ENCODE measurements at regions not wholly inside any gene's neighbourhood (a gene's known extent, or its start where the extent isn't known, plus 50 kb on each side); places are given as distances from the start of the nearest gene placed in this dataset.

DNA sequence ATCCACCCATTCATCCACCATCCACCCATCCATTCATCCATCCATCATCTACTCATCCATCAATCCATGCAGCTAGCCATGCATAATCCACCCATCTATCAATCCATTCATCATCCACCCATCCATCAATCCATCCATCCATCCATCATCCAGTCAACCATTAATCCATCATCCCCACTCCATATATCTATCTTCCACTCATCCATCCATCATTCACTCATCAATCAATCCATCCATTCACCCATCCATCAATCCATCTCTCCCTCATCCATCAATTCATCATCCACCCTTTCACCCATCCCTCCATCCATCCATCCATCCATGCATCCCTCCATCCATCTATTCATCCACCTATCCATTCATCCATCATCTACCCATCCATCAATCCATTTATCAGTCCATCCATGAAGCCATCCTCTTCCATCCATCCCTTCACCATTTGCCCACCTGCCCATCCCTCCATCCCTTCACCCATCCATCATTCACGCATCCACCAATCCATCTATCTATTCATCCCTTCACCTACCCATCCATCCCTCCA, 689.4 kb downstream of the BRD1 start:
- DNase-seq: no peak

- DNase-seq: no peak
These were observed 690.4 kb downstream of the BRD1 start for GRCh38 chr22:49137206-49137840.

GRCh38 chr22:49136816-49137180, 690.9 kb downstream of the BRD1 start:
- no peak for DNase-seq

GRCh38 chr22:49136041-49136815, 691.4 kb downstream of the BRD1 start:
- DNase-seq: no peak

- DNase-seq: no peak
These were observed 693.6 kb downstream of the BRD1 start for GRCh38 chr22:49134076-49134475.

DNA sequence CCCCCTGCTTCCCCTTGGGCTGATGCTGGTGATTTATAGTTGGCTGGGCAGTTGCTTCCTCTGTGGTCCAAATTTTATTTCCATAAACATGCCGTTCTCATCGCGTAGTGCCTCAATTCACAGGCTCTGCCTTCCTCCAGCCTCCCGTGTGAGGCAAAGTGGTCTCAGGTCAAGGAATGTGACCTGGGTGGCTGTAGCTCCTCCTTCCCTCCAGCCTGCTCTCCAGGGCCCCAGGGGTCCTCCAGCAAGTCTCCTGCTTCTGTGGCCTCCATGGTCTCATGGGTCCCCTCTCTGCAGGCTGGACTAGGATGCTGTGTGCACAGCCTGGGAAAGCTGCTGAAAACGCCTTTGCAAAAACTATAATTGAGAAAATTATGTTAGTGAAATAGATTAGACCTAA, 694.1 kb downstream of the BRD1 start:
- no peak for DNase-seq

GRCh38 chr22:49132009-49132408, 695.7 kb downstream of the BRD1 start:
- no peak for DNase-seq

DNA sequence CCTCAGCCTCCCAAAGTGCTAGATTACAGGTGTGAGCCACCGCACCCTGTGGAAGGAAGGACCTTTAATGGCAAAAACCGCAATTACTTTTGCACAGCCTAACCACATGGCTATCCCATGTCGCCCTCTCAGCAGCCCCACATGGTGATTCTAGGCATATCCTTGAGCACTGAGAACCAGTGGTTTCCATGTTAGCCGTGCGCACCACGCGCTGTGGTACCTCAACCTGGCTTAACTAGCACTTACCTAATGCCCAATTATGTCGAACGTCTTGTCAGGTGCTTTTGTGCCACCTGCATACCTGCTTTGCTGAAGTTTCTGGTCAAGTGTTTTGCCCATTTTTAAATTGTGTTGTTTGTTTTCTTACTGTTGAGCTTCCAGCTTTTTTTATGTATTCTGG, 697.9 kb downstream of the BRD1 start:
- no peak for DNase-seq

- DNase-seq: no peak
These were observed 698.8 kb downstream of the BRD1 start for GRCh38 chr22:49128874-49129273.

- no peak for DNase-seq
These were observed 703.1 kb downstream of the BRD1 start for GRCh38 chr22:49124608-49125007.

- no peak for DNase-seq
These were observed 704.0 kb downstream of the BRD1 start for GRCh38 chr22:49123621-49124192.

GRCh38 chr22:49119551-49119952, 708.1 kb downstream of the BRD1 start:
- no peak for DNase-seq

DNA sequence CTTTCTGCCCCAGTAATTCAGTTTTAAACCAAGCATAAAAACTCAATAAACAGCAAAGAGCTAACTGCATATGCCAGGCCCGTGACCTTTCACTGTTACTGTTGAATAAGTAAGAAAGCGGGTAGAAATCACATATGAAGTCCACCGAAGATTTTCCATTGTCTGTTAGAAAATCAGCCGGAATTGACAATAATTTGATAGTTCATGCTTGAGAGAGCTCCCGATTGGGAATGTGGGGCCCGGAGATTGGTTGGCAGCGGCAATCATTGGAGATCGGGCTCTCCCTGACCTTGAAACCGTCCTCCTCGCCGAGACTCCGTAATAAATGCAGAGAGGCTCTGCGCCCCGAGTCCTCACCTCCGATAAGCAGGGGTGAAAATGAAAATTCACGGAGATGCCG, 709.6 kb downstream of the BRD1 start:
- no peak for DNase-seq

DNA sequence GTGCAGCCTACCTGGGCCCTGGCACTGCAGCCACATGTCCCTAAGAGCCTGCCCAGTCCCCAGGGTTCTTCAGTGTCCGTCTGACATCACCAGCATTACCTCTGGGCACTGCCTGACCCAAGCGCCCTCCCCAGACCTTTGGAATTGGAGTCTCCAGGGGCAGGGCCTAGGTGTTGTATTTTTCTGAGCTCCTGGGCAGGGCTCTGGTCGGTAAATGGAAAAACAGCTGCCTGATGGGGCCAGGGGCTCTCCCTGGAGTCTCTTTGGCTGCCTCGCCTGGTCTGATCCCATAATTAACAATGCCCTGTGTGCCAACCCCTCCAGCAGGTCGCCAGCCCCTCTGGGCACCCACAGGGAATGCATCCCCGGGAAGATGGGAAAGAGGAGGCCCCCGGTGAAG, 710.2 kb downstream of the BRD1 start:
- no peak for DNase-seq

GRCh38 chr22:49116486-49117120, 711.1 kb downstream of the BRD1 start:
- no peak for DNase-seq

DNA sequence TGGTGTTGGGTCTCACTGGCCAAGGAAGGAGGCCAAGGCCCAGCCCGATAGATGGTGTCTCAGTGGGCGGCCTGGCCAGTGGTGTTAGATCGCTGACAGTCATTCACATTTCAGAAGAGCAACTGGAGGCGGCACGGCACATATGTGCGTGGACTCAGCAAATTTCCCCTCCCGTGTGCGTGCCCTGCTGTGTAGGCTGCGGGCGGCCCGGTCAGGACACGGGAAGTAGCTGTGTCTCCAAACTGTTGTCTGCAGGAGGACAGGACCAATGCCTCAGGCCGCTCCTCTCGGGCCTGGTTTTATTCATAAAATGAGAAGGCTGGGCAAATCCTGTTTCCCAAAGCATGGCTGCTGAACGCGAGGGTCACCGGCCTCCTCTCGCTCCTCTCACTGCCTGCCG, 711.7 kb downstream of the BRD1 start:
- DNase-seq: no peak

DNA sequence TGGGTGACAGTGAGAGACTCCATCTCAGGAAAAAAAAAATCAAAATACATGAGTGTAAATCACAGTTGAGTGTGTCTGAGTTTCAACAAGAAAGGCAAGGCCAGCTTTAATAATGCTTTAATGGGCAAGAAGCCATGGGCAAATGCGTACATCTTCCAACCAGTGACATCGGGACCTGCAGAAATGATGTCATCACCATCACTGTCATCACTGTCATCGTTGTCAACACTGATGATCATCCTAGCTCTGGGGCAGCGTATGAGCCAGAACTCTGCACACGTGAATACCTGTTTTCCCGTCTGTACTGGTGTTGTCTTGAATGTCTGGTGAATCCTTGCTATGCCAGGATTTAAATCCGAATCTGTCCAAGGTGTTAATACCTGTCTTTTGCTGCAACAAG, 712.5 kb downstream of the BRD1 start:
- no peak for DNase-seq

- DNase-seq: no peak
These were observed 713.9 kb downstream of the BRD1 start for GRCh38 chr22:49113758-49114157.

DNA sequence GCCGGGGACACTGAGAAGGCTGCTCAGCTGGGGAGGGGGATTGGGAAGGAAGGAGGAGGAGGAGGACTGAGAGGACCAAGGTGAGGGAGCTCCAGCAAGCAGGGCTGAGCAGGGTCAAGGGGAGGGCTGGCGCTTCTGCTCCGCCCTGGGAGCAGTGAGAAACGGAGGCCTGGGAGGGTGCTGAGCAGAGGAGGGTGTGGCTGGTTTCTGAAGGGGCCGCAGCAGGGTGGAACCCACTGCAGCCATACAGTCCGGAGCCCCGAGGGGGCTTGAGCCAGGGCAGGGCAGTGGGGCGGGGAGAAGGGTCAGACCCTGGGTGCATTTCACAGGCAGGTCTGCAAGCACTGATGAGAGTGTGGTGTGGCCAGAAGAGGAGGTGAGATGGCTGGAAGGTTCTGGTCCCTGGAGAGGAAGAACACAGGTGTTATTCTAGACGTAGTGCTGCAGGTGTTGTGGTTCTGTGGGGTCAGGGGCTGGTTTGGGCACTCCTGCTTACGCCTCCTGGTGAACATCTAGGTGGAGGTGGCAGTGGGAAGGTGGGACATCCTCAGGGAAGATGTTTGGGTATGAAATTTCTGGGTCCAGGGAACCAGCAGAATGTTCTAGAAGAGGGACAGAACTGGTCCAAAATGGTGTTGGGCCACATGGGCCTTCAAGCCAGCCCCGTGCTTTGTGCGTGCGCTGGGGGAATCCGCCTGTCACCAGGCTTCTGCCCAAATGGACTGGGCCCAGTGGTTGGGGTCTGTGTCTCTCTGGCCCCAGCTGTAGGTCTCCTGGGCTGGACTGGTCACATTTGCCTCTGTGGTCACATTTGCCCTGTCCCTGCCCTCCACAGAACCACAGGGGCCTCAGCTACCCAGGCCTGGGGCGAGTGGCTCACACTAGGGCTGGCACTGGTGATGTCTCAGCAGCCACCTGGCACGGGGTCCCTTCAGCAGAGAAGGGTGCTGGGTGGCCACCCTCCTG, 714.7 kb downstream of the BRD1 start:
- DNase-seq: no peak

DNA sequence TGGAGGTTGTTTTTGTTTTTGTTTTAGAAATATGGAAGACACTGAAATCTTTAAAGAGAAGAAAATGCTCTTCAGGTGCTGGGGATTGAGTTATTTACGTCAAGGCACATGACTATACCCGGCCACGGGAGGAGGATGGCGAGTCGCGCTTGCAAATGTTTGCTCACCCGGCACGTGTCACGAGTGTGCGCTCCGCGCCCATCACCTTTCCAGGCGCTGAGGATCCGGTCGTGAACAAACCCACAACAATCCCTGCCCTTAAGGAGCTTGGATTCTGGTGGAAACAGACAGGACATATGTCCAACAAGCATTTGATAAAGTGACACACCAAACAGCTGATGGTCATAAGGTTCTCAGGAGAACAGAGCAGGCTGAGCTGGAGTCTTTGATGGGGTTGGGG, 715.5 kb downstream of the BRD1 start:
- DNase-seq: no peak

GRCh38 chr22:49111085-49111484, 716.6 kb downstream of the BRD1 start:
- no peak for DNase-seq

- no peak for DNase-seq
These were observed 718.9 kb downstream of the BRD1 start for GRCh38 chr22:49108636-49109315.

All from NCI-H1105 (cell line).